IMR-90 (cell line): ENCODE measurements at regions not wholly inside any gene's neighbourhood (a gene's known extent, or its start where the extent isn't known, plus 50 kb on each side); places are given as distances from the start of the nearest gene placed in this dataset.

Source experiments
- ATAC-seq: fragments of 200-7000 bp; cut with Tn5 transposase; 2 replicates; pipeline ENCODE4 v1.9.1; 2020; ENCODE audit warnings: low read depth, mild to moderate bottlenecking, moderate library complexity
- BruUV-seq: library from RNA; stranded (reverse); fragments of 400-500 nt; replicated peaks from 2 replicates; lab custom pipeline; 2021; lab: Mats Ljungman, UMichigan
- CTCF ChIA-PET: fragments of 300-600 bp; formaldehyde crosslinking; extraction: SDS; loops from one replicate; lab custom pipeline; 2021; ENCODE audit warnings: antibody characterized with exemption; lab: Yijun Ruan, JAX
- POLR2A ChIA-PET: fragments of 300-600 bp; sonication (Branson Sonifier 250); formaldehyde crosslinking; loops from one replicate; lab custom pipeline; 2022; ENCODE audit warnings: antibody characterized with exemption; ENCODE audit not compliant: unreplicated experiment; lab: Charles Lee
- DNase-seq: peaks from one replicate; pipeline ENCODE4 v3.0.0; 2013
- H2AFZ ChIP-seq: replicated peaks from 2 replicates; pipeline ENCODE3; 2013; ENCODE audit warnings: low read length, mild to moderate bottlenecking; ENCODE audit not compliant: poor library complexity
- H2AK5ac ChIP-seq: 2 replicates; pipeline ENCODE4 v1.6.1; 2013; ENCODE audit warnings: low read depth, low read length, inconsistent platforms
- H2AK9ac ChIP-seq: replicated peaks from 2 replicates; pipeline ENCODE3; 2013; ENCODE audit warnings: mild to moderate bottlenecking, low read depth, low read length, moderate library complexity; ENCODE audit not compliant: poor library complexity
- H2BK120ac ChIP-seq: 2 replicates; pipeline ENCODE4 v1.6.1; 2013; ENCODE audit warnings: low read depth, low read length, inconsistent platforms
- H2BK15ac ChIP-seq: 3 replicates; pipeline ENCODE4 v1.6.1; 2013; ENCODE audit warnings: low read depth, low read length, inconsistent platforms
- H2BK20ac ChIP-seq: 2 replicates; pipeline ENCODE4 v1.6.1; 2013; ENCODE audit warnings: low read depth, mild to moderate bottlenecking, inconsistent platforms, low read length, moderate library complexity
- H2BK5ac ChIP-seq: 2 replicates; pipeline ENCODE4 v1.6.1; 2013; ENCODE audit warnings: mild to moderate bottlenecking, low read depth, low read length, inconsistent platforms; ENCODE audit not compliant: poor library complexity, severe bottlenecking
- H3K14ac ChIP-seq: replicated peaks from 2 replicates; pipeline ENCODE4 v1.6.1; 2013; ENCODE audit warnings: low read depth, low read length, inconsistent platforms
- H3K18ac ChIP-seq: 2 replicates; pipeline ENCODE4 v1.6.1; 2013; ENCODE audit warnings: low read depth, low read length, control low read depth
- H3K23ac ChIP-seq: 2 replicates; pipeline ENCODE4 v1.6.1; 2013; ENCODE audit warnings: low read depth, low read length, inconsistent platforms
- H3K27ac ChIP-seq: 2 replicates; pipeline ENCODE4 v1.5.1; 2013; ENCODE audit warnings: mild to moderate bottlenecking, control low read depth, low read length; ENCODE audit not compliant: insufficient read depth
- H3K27me3 ChIP-seq: 2 replicates; pipeline ENCODE4 v1.6.1; 2013; ENCODE audit warnings: low read length; ENCODE audit not compliant: control insufficient read depth, insufficient read depth
- H3K36me3 ChIP-seq: 2 replicates; pipeline ENCODE4 v1.6.1; 2013; ENCODE audit warnings: low read length, mixed read lengths; ENCODE audit not compliant: control insufficient read depth, insufficient read depth
- H3K4ac ChIP-seq: 2 replicates; pipeline ENCODE4 v1.6.1; 2013; ENCODE audit warnings: low read depth, low read length, inconsistent platforms
- H3K4me1 ChIP-seq: 2 replicates; pipeline ENCODE4 v1.6.1; 2013; ENCODE audit warnings: low read length, mixed read lengths; ENCODE audit not compliant: control insufficient read depth, insufficient read depth
- H3K4me2 ChIP-seq: 2 replicates; pipeline ENCODE4 v1.6.1; 2013; ENCODE audit warnings: low read depth, mild to moderate bottlenecking, control low read depth, low read length, moderate library complexity
- H3K4me3 ChIP-seq: 2 replicates; pipeline ENCODE4 v1.5.1; 2013; ENCODE audit warnings: low read depth, mild to moderate bottlenecking, control low read depth, low read length, moderate library complexity; ENCODE audit not compliant: insufficient read depth
- H3K56ac ChIP-seq: 2 replicates; pipeline ENCODE4 v1.6.1; 2013; ENCODE audit warnings: low read length, inconsistent platforms; ENCODE audit not compliant: insufficient read depth; ENCODE audit errors: extremely low read depth
- H3K79me1 ChIP-seq, 2 experiments: 2 replicates each; pipeline ENCODE4 v1.6.1; 2013; ENCODE audit warnings: low read length in 2 of 2, inconsistent platforms in 1 of 2, low read depth in 1 of 2
- H3K9ac ChIP-seq: 2 replicates; pipeline ENCODE4 v1.6.1; 2013; ENCODE audit warnings: low read depth, low read length, control low read depth
- H3K9me1 ChIP-seq: 2 replicates; pipeline ENCODE4 v1.6.1; 2013; ENCODE audit warnings: low read length, inconsistent platforms; ENCODE audit not compliant: insufficient read depth
- H3K9me3 ChIP-seq: 2 replicates; pipeline ENCODE4 v1.6.1; 2013; ENCODE audit warnings: low read length; ENCODE audit not compliant: control insufficient read depth, insufficient read depth
- H4K20me1 ChIP-seq: 2 replicates; pipeline ENCODE4 v1.6.1; 2013; ENCODE audit warnings: low read length, inconsistent platforms; ENCODE audit not compliant: insufficient read depth
- H4K5ac ChIP-seq: 2 replicates; pipeline ENCODE4 v1.6.1; 2013; ENCODE audit warnings: mild to moderate bottlenecking, low read depth, low read length, control low read depth
- H4K8ac ChIP-seq, 2 experiments: 2 replicates each; pipeline ENCODE4 v1.6.1; 2013; ENCODE audit warnings: low read depth in 2 of 2, low read length in 2 of 2, control low read depth in 1 of 2, inconsistent platforms in 1 of 2
- H4K91ac ChIP-seq: 2 replicates; pipeline ENCODE4 v1.6.1; 2013; ENCODE audit warnings: low read depth, low read length, inconsistent platforms; ENCODE audit not compliant: insufficient read depth
- CHD1 ChIP-seq: IDR thresholded peaks from 2 replicates; pipeline ENCODE4 v1.6.1; 2012; ENCODE audit warnings: low read depth, low read length, improper control_type of control experiment
- FOS ChIP-seq: fragments of 150-350 bp; IDR thresholded peaks from 2 replicates; pipeline ENCODE4 v1.6.1; 2016; ENCODE audit warnings: low read depth, low read length
- MXI1 ChIP-seq: IDR thresholded peaks from 2 replicates; pipeline ENCODE4 v1.6.1; 2012; ENCODE audit warnings: low read depth, mild to moderate bottlenecking, low read length, moderate library complexity, borderline replicate concordance
- NFE2L2 ChIP-seq: fragments of 150-350 bp; IDR thresholded peaks from 2 replicates; pipeline ENCODE4 v1.6.1; 2016; ENCODE audit warnings: low read depth, mild to moderate bottlenecking, low read length
- RFX5 ChIP-seq: IDR thresholded peaks from 2 replicates; pipeline ENCODE4 v1.8.0; 2012; ENCODE audit warnings: low read depth, mild to moderate bottlenecking, low read length, moderate library complexity
- SMC3 ChIP-seq: fragments of 150-350 bp; IDR thresholded peaks from 2 replicates; pipeline ENCODE4 v1.6.1; 2016; ENCODE audit warnings: low read depth, mild to moderate bottlenecking, antibody characterized with exemption, low read length, moderate library complexity
- WGBS, 2 experiments: methylation state at CpG; one replicate each; pipeline versions ENCODE4 v1.1.5 to v1.1.7; 2013; ENCODE audit warnings: missing lambda C conversion rate in 2 of 2; ENCODE audit not compliant: insufficient read length in 1 of 2; ENCODE audit errors: extremely low coverage in 2 of 2; 5-methylcytosine and 5-hydroxymethylcytosine counted together
- dilution Hi-C: fragments of 300-500 bp; cut with HindIII; formaldehyde crosslinking; loops from one replicate; pipeline ENCODE4 v1.14.3; 2018; ENCODE audit warnings: low sequenced_read_pairs; ENCODE audit not compliant: unreplicated experiment
- in situ Hi-C: fragments of 300-500 bp; cut with MboI; formaldehyde crosslinking; loops from 3 replicates; pipeline ENCODE4 v1.14.3; 2019; ENCODE audit warnings: low sequenced_read_pairs, inconsistent platforms, mixed read lengths
- intact Hi-C: fragments of 100-400 bp; cut with micrococcal nuclease; formaldehyde crosslinking; loops from 2 replicates; pipeline ENCODE4 v1.10.0; 2022
- TF ChIP-seq, protein P1 (sequence below): fragments of 150-350 bp; IDR thresholded peaks from 2 replicates; pipeline ENCODE4 v1.6.1; 2017; ENCODE audit warnings: mild to moderate bottlenecking, antibody characterized with exemption, low read length, low read depth

DNA sequence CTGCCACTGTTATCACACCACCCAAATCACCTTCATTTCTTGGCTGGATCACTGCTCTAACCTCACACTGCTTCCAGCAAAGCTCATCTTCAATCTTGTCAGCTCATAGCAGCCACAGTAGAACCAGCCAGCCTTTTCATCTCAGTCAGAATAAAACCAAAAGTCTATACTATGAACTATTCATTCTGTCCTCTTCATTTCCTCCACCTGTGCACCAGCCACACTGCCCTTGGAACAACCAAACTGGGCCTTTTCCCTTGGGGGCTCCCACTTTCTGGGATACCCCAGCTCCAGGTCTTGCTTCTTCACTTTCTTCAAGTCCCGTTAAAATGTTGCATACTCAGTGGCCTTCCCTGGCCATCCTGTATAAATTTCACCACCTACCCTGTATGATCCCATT, 234.4 kb upstream of the DAAM1 start:
- Histone ChIP-seq H3K4me2 (no peak overlapping the region), H2AK9ac (no peak overlapping the region), H2BK15ac (no peak overlapping the region), H3K9me1 (0 out of 2 replicates have a peak, but pooled peaks cover 4% of the 10 kb centered on the region), H3K79me1 (no peaks in the 10 kb centered on the region), H3K14ac (no peak overlapping the region), H2BK5ac (no peak overlapping the region), H3K9me3 (peaks cover 2% of the 10 kb centered on the region; the same call in 1 of the 2 replicates), H3K4me3 (no peak overlapping the region), H3K4me1 (no peaks in the 10 kb centered on the region), H3K18ac (no peak overlapping the region), H2BK20ac (no peak overlapping the region), H3K4ac (no peak overlapping the region), H4K20me1 (no peaks in the 10 kb centered on the region), H3K36me3 (no peaks in the 10 kb centered on the region), H4K5ac (no peak overlapping the region), H3K56ac (no peak overlapping the region), H3K9ac (no peak overlapping the region), H3K23ac (no peak overlapping the region), H2AFZ (no peak overlapping the region), H4K91ac (no peak overlapping the region), H3K27me3 (peaks cover 3% of the 10 kb centered on the region), H3K27ac (no peak overlapping the region), H2BK120ac (no peak overlapping the region), H4K8ac (no peak overlapping the region), H2AK5ac (no peak overlapping the region)
- POLR2A ChIA-PET: interaction anchor here (0.7 to 1.4 kb wide), 2 partner anchors 12 to 22 kb away, joined by 3 to 7 read pairs; no protein-coding TSS in a partner anchor
- DNase-seq: no peak
- in situ Hi-C loops (no loop called here), intact Hi-C loops (no loop called here), dilution Hi-C loops (no loop called here)
- no TSS peak for BruUV-seq
- 100% methylated on average over 1 of the region's 1 CpG; no CpG with 5 or more reads in 1 of the 2 experiments for WGBS, 2 experiments
- ATAC-seq: no peak
- TF ChIP-seq NFE2L2: no peak
- TF ChIP-seq FOS: no peak
- TF ChIP-seq SMC3: no peak
- TF ChIP-seq, protein P1, sequence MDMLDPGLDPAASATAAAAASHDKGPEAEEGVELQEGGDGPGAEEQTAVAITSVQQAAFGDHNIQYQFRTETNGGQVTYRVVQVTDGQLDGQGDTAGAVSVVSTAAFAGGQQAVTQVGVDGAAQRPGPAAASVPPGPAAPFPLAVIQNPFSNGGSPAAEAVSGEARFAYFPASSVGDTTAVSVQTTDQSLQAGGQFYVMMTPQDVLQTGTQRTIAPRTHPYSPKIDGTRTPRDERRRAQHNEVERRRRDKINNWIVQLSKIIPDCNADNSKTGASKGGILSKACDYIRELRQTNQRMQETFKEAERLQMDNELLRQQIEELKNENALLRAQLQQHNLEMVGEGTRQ: no peak
- TF ChIP-seq MXI1: no peak
- TF ChIP-seq RFX5: no peak
- TF ChIP-seq CHD1: no peak
- CTCF ChIA-PET: no interaction called here
